GM19023 (cell line): ENCODE measurements at regions not wholly inside any gene's neighbourhood (a gene's known extent, or its start where the extent isn't known, plus 50 kb on each side); places are given as distances from the start of the nearest gene placed in this dataset.

Experiments used
- ATAC-seq: cut with Tn5 transposase; IDR thresholded peaks from one replicate; pipeline ENCODE4 v1.9.1; 2021; ENCODE audit warnings: mild to moderate bottlenecking, moderate library complexity; ENCODE audit not compliant: unreplicated experiment

DNA sequence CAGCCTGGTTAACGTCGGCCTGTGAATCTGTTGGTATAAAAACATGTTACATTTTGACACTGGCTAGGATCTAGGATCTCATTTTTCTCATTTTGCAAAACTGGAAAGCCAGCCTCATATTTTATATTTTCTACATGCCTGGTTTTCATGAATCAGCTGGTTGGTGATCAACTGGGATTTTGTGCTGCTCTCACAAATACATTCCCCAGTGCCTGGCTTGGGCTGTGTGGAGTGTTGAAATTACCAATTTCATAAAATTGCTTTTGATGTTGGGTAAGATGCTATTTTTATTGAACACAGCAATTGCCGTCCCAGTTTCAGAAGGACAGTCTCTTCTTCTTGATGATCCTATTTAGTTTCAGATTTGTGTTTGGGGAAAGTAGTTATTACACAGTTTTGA lies 604.3 kb downstream of the TAFA4 start:
- no peak for ATAC-seq

DNA sequence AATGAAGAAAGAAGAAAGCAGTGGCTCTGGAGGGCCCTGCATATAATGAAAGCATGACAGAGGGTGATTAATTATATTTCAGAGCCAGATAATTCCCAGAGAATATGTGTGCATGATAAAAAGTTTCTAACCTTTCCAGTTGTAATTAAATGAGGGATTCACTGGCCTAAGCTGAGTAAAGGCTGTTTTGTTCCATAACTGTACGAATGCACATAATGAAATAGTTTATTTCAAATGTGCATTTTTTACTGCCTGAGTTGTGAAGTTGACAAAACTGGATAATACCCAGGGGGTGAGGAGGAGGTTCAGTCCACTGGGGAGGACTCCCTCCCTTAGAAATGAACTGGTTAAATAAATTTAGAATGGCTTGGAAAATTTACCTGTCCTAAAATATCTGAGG lies 616.4 kb downstream of the TAFA4 start:
- no peak for ATAC-seq

DNA sequence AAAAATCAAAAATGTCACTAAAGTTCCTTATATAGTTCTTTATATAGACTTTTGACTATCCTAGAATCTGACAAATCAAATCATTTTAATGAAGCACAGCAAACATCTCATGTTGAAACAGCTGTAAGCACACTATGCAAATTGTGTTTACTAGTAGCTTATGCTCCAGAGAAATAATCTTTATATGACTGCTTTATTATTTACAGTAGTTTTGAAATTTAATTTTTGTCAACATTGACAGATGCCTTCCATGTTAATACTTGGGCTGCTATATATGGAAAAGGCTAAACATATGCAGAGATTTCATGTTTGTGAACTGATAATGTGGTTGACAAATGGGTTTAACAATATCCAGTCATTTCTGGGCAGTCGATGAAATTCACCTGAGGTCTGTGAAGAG lies 616.8 kb downstream of the TAFA4 start:
- no peak for ATAC-seq

DNA sequence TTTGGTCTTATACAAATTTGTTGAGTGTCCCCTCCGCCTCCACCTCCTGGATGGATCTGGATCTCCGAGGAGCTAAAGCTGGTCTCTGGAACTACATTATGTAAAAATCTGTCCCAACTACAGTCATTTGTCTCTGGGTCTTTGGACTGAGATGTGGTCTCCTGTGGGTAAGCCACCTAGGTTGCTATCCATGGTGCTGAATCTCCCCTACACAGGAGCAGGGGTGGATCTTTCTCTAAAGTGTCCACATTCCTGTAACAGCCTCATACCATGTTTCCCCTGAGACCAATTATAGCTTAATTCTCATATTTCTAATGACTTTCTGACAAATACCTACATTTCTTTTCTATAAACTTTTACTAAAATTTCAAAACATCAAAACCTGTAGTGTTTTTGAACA lies 625.8 kb downstream of the TAFA4 start:
- ATAC-seq, result no peak

GRCh38 chr3:68295457-68295856 lies 636.9 kb downstream of the TAFA4 start:
- no peak for ATAC-seq

DNA sequence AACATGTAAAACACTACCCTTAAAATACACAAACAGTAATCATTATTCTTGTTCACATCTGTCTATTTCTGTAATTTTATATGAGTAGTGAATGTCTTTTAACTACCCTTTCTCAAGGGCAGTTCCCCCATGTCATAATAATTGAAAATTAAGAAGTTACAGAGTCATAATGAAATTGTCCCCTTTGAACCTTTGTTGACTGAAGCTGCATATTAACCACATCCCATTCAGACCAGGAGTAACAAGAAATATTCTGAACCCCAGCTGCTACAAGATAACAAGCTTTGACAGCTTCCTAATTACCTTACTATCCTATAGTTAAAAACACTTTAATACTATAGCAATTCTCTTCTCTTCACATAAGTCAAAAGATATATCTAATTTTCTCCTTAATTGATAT lies 635.9 kb upstream of the SUCLG2 start:
- ATAC-seq, result no peak

GRCh38 chr3:68288085-68288484 lies 633.7 kb upstream of the SUCLG2 start:
- ATAC-seq, result no peak

GRCh38 chr3:68287101-68287500 lies 632.7 kb upstream of the SUCLG2 start:
- ATAC-seq, result no peak

DNA sequence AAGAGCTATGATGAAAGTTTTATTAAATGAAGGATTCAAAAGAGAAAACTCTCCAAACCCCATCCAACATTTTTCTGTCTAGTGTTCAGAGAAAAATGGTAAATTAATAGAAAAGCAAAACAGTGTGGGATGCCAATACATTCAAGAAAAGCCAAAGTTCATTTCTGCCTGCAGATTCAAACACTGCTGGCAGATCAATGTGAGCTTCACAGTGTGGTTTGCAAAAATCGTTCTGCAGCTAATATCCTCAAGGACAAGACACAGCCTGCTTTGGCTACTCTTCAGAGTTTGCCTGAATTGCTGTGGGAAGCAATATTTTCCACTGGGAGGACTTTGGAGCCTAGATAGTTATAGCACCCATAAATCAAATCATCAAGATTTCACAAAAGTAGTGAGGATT lies 619.9 kb upstream of the SUCLG2 start:
- ATAC-seq, result no peak

GRCh38 chr3:68271145-68271544 lies 616.7 kb upstream of the SUCLG2 start:
- ATAC-seq, result no peak

- no peak for ATAC-seq
Observed at GRCh38 chr3:68256635-68257223, 602.3 kb upstream of the SUCLG2 start.

- no peak for ATAC-seq
Observed at GRCh38 chr3:68249265-68249664, 594.9 kb upstream of the SUCLG2 start.

GRCh38 chr3:68242606-68243005 lies 588.2 kb upstream of the SUCLG2 start:
- no peak for ATAC-seq

DNA sequence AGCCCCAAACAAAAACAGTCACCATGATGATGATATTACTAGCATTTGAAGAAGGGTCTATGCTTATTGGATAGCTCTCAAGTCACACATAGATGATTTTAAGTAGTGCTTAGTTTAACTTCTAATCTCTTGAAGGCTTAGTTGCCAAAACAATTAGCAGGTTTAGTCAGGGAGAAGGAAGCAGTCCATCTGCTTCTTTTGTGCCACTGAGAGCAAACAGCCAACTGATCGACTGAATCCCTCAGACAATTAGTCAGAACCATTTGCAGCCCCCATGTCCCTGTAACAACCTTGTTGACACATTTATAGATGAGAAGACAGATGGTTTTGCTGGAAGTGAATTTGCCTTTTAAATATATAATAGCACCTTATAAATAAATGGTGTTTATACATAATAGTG lies 585.1 kb upstream of the SUCLG2 start:
- no peak for ATAC-seq

GRCh38 chr3:68234076-68234780 lies 579.8 kb upstream of the SUCLG2 start:
- no peak for ATAC-seq

- no peak for ATAC-seq
Observed at GRCh38 chr3:68228856-68229255, 574.4 kb upstream of the SUCLG2 start.

GRCh38 chr3:68220832-68221231 lies 566.4 kb upstream of the SUCLG2 start:
- no peak for ATAC-seq

- no peak for ATAC-seq
Observed at GRCh38 chr3:68211637-68212036, 557.2 kb upstream of the SUCLG2 start.

GRCh38 chr3:68210635-68211034 lies 556.2 kb upstream of the SUCLG2 start:
- no peak for ATAC-seq

DNA sequence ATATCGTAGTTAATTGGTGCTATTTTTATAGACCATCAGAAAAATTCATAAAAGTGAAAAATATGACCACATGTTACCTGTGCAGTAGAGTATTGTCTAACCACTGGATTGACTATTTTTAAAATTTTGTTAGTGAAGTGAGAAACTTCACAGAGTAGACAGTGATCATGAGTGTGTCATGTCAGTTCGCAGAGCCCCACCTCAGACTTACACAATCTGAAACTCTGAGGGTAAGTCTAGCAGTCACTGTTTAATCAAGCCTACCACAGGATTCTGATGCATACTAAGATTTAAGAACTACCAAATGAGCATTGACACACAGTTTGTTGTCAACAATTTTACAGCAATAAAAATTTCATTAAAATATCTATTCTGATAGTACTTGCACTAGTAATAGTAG lies 552.9 kb upstream of the SUCLG2 start:
- ATAC-seq, result no peak

DNA sequence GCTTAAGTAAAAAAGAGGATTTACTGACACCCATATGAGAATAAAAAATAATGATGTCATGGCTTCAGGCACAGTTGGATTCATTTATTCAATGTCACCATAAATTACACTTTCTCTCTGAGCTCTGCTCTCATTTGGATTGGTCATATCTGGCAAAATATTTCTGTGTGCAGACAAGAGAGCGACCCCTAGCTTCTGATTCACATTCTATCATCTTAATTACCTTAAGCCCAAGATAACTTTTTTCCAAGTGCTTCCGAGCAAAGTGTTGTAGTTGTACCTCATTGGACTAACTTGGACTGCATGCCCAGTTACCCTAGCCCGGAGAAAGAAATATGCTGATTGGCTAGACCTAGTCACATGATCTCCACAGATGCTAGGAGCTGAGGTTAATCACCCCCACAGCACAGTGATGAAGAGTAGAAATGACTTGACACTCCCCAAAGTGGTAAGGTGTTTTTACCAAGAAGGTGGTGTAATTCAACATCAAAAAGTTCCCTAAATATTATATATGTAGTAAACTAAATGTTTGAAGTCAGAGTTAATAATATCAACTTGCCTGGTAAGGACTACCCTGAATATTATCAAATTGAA lies 552.2 kb upstream of the SUCLG2 start:
- ATAC-seq, result no peak

GRCh38 chr3:68186733-68187132 lies 532.3 kb upstream of the SUCLG2 start:
- no peak for ATAC-seq

DNA sequence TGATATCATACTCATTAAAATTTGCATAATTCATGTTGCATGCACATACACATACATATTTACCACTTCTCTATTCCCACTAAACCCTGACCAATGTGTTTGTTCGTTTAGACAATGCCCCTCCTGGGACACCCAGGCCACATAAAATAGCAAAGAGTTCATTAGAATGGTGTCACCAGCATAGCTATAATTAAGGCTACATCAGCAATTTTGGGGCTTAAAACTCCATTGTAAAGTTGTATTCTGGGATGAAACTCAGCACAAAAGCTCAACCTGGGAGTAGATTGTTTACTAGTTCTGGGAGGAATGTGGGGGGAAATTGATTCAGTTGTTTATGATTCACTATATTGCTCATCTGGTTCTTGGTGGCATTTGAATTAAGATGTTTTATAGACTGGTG lies 522.2 kb upstream of the SUCLG2 start:
- no peak for ATAC-seq
